ENCODE measurements at regions not wholly inside any gene's neighbourhood (a gene's known extent, or its start where the extent isn't known, plus 50 kb on each side); places are given as distances from the start of the nearest gene placed in this dataset.

DNA sequence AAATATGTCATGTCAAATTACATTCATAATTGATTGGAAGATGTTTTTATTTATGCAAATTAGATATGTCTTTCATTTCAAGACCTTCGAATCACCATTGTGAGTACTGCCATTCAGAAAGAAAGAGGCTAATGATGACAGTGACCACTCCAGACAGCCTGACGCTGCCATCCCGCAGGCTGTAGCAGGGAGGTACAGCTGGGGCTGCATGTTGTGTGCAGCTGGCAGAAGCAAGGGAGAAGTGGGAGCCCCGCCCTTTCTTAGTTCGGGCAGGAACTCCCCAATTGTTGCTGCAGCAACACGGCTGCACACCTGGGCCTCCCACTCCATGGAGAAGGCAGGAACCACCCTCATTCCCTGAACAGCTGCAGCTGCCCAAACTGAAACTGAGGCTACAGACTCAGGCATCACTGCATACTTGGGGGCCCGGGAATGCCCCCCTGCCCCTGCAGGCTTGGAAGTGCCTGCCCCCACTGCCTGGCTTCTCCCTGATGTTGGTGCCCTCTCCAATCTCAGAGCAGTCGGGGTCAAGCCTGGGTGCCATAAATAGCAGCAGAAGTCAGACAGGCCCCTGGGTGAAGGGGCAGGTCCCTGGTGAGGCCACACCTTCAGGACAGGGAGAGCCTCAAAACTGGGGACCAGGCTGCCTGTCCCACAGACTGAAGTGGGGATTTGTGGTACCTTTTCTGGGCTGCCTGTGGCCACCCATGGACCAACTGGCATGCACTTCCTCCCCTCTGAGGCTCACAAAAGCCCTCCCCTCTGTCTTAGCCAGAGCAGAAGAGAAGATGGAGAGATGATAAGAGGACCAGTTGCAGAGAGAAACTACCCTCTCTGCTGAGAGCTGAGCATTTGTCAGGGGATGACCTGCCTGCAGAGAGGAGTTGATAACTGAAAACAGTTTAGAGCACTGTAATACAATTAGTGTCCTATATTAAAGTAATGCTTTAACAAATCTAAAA is 964.6 kb downstream of the SI start:
- H3K4me3 ChIP-seq (ENCODE audit: low read depth, low read length) = no peak overlapping the region
- FAIRE-seq = no peak

GRCh38 chr3:164096352-164096751 is 981.9 kb downstream of the SI start:
- DNase-seq (ENCODE audit: low read depth) (no peak), FAIRE-seq (no peak)
- Histone ChIP-seq H3K36me3 (ENCODE audit: control insufficient read depth, insufficient read depth, low read length) (no peaks in the 10 kb centered on the region), H3K4me3 (ENCODE audit: low read depth, low read length) (no peak overlapping the region), H3K27me3 (ENCODE audit: control insufficient read depth, insufficient read depth, low read length) (no peaks in the 10 kb centered on the region)
- TF ChIP-seq, protein P1, sequence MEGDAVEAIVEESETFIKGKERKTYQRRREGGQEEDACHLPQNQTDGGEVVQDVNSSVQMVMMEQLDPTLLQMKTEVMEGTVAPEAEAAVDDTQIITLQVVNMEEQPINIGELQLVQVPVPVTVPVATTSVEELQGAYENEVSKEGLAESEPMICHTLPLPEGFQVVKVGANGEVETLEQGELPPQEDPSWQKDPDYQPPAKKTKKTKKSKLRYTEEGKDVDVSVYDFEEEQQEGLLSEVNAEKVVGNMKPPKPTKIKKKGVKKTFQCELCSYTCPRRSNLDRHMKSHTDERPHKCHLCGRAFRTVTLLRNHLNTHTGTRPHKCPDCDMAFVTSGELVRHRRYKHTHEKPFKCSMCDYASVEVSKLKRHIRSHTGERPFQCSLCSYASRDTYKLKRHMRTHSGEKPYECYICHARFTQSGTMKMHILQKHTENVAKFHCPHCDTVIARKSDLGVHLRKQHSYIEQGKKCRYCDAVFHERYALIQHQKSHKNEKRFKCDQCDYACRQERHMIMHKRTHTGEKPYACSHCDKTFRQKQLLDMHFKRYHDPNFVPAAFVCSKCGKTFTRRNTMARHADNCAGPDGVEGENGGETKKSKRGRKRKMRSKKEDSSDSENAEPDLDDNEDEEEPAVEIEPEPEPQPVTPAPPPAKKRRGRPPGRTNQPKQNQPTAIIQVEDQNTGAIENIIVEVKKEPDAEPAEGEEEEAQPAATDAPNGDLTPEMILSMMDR (IDR thresholded peaks at IDR 0.05; ENCODE audit: insufficient read depth, low read length, severe bottlenecking) = no peak

More for the DNA sequence above, 964.6 kb downstream of the SI start:
- H3K36me3 ChIP-seq (ENCODE audit: control insufficient read depth, insufficient read depth, low read length) = no peaks in the 10 kb centered on the region
- TF ChIP-seq, protein P1 (IDR thresholded peaks at IDR 0.05; ENCODE audit: insufficient read depth, low read length, severe bottlenecking) = no peak
- DNase-seq (ENCODE audit: low read depth) = no peak
- no peaks in the 10 kb centered on the region for H3K27me3 ChIP-seq (ENCODE audit: control insufficient read depth, insufficient read depth, low read length)

DNA sequence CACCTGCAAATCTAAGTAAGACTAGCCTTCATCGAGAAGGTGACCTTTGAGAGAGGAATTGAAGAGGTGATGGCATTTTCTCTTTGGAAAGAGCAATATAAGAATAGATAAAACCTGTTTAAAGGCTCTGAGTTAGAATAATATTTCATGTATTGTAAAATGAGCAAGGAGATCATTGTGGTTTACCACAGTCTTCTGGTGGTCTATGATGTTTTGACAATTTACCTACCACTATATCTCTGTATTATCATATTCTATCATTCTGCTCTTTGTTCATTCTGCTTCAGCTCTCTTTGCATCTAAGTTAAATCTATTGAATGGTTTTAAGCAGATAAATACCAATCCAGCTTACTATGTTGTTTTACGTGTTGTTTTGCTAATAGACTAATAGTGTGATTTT is 982.3 kb downstream of the SI start:
- TF ChIP-seq, protein P1 (IDR thresholded peaks at IDR 0.05; ENCODE audit: insufficient read depth, low read length, severe bottlenecking) = no peak
- Histone ChIP-seq H3K27me3 (ENCODE audit: control insufficient read depth, insufficient read depth, low read length) (no peaks in the 10 kb centered on the region), H3K4me3 (ENCODE audit: low read depth, low read length) (no peak overlapping the region), H3K36me3 (ENCODE audit: control insufficient read depth, insufficient read depth, low read length) (no peaks in the 10 kb centered on the region)
- no peak for FAIRE-seq
- no peak for DNase-seq (ENCODE audit: low read depth)

DNA sequence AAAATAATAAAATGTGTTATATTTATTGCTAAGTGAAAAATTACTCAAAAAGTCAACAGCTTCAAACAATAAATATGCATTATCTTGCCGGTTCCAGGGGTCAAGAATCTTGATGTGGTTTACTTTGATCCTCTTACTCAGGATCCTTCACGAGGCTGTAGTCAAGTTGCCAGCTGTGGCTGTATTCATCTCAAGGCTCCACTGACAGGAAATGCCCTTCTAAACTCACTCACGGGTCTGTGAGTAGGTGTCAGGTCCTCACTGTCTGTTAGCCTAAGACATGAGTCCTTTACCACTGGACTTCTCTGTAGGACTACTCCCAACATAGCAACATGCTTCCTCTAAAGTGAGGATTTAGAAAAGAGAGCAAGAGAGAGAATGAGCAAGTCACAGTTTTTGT is 983.0 kb downstream of the SI start:
- TF ChIP-seq, protein P1 (IDR thresholded peaks at IDR 0.05; ENCODE audit: insufficient read depth, low read length, severe bottlenecking) = no peak
- DNase-seq (ENCODE audit: low read depth) (no peak), FAIRE-seq (no peak)
- Histone ChIP-seq H3K4me3 (ENCODE audit: low read depth, low read length) (no peak overlapping the region), H3K27me3 (ENCODE audit: control insufficient read depth, insufficient read depth, low read length) (no peaks in the 10 kb centered on the region), H3K36me3 (ENCODE audit: control insufficient read depth, insufficient read depth, low read length) (no peaks in the 10 kb centered on the region)

DNA sequence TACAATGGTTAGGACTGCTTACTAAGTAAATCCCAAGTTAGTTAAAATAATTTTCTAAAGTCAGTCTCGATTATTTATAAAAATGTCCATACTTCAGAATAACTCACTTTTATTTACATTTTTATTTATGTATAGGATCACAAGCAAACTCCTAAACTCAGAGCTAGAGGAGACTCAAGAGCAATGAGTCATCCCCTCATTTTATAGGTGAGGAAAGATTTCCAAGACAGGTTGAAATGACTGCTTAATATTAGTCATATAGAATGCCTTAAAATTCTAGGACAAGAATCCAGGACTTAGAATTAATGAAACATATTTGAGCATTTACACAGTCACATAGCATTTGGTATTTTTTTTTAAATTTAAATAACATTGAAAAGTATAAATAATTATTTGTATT is 983.8 kb downstream of the SI start:
- Histone ChIP-seq H3K27me3 (ENCODE audit: control insufficient read depth, insufficient read depth, low read length) (no peaks in the 10 kb centered on the region), H3K36me3 (ENCODE audit: control insufficient read depth, insufficient read depth, low read length) (no peaks in the 10 kb centered on the region), H3K4me3 (ENCODE audit: low read depth, low read length) (no peak overlapping the region)
- TF ChIP-seq, protein P1 (IDR thresholded peaks at IDR 0.05; ENCODE audit: insufficient read depth, low read length, severe bottlenecking) = no peak
- FAIRE-seq (no peak), DNase-seq (ENCODE audit: low read depth) (peak; percentile 35)
